ENCODE measurements at regions not wholly inside any gene's neighbourhood (a gene's known extent, or its start where the extent isn't known, plus 50 kb on each side); places are given as distances from the start of the nearest gene placed in this dataset.
"Not testable (repeated sequence)": the region's sequence is repeated elsewhere in the genome, so short reads cannot be mapped to it uniquely, and the experiment has no call there.

DNA sequence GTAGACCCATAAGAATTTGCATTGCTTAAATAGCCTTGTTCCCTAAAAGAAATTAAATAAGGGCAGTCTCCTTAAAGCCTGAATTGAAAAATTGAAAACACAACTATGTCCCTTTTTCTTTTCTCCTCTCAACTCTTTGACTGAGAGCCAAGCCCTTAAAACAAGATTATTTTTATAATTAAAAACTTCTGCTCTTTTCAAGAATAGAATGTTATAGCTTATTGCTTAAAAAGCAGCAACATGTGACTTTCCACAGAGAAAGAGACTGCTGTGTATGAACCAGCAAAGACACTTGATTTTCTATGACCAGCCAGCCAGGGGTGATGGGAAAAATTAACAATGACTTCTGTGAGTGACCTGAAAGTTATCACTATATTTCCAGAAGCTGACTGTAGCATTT, 295.2 kb upstream of the CELF2 start:
- no peaks in the 10 kb centered on the region for H3K27me3 Mint-ChIP-seq (ENCODE audit: low read depth)
- no peak overlapping the region for H3K27ac Mint-ChIP-seq
- DNase-seq (no peak), ATAC-seq (replicated peaks in 1 of 2) (no peak)
- no peaks in the 10 kb centered on the region for H3K36me3 Mint-ChIP-seq (ENCODE audit: insufficient read depth in 2 of 2)
- H3K9me3 Mint-ChIP-seq: no peaks in the 10 kb centered on the region
- H3K4me3 Mint-ChIP-seq: no peak overlapping the region
- H3K4me1 Mint-ChIP-seq (ENCODE audit: low read depth): no peaks in the 10 kb centered on the region

DNA sequence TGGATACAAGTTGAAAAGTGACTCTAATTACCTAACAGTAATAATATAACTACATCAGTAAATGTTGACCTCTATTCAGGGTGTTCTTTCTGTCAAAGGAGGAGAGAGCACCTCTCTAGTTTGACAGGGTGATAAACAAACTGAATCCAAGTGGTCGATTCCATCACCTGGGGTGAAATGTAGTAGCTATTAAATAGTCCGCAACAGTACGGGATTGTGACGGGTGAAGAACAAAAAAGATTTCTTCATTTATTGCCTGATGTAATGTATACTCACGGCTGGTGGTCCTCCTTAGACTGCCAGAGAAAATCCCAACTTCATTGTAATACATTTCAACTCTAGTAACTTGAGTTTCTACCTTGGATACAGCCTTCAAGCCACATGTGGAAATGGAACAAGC, 292.5 kb upstream of the CELF2 start:
- ATAC-seq (replicated peaks in 1 of 2) (no peak), DNase-seq (no peak)
- Mint-ChIP-seq H3K36me3 (ENCODE audit: insufficient read depth in 2 of 2) (no peaks in the 10 kb centered on the region), H3K27ac (no peak overlapping the region), H3K4me3 (no peak overlapping the region), H3K27me3 (ENCODE audit: low read depth) (no peaks in the 10 kb centered on the region), H3K9me3 (no peaks in the 10 kb centered on the region), H3K4me1 (ENCODE audit: low read depth) (no peaks in the 10 kb centered on the region)

DNA sequence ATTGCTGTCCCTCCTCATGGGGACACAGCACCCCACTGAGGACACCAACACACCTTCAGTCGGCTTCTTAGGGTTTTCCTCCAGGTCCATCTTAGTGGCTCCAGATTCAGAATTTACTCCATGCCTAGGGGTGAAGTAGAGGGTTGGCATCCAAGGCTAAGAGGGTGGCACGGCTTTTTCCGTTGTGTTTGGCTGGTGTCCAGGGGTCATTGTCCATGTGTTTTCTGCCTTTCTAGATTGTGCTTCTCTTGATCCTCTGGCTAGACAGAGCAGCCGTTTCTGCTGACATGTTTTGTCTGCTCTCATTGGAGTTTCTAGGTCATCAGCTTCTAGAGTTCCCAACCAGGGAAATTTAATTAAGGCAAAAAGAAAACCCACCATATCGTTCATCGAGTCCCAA, 291.6 kb upstream of the CELF2 start:
- no peak overlapping the region for H3K4me3 Mint-ChIP-seq
- no peak for DNase-seq

DNA sequence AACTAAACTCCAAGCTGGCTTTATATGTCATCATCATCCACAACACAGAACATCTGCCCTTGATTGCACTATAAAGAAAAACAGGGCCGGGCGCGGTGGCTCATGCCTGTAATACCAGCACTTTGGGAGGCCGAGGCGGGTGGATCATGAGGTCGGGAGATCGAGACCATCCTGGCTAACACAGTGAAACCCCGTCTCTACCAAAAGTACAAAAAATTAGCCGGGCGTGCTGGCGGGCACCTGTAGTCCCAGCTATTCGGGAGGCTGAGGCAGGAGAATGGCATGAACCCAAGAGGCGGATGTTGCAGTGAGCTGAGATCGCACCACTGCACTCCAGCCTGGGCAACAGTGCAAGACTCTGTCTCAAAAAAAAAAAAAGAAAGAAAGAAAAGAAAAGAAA, 290.3 kb upstream of the CELF2 start:
- not testable (repeated sequence) for H3K4me1 Mint-ChIP-seq (ENCODE audit: low read depth); H3K36me3 Mint-ChIP-seq (ENCODE audit: insufficient read depth in 2 of 2); H3K27ac Mint-ChIP-seq; H3K9me3 Mint-ChIP-seq; H3K27me3 Mint-ChIP-seq (ENCODE audit: low read depth); H3K4me3 Mint-ChIP-seq; ATAC-seq (replicated peaks in 1 of 2); DNase-seq

More for the DNA sequence above, 291.6 kb upstream of the CELF2 start:
- Mint-ChIP-seq H3K27me3 (ENCODE audit: low read depth) (no peaks in the 10 kb centered on the region), H3K27ac (no peak overlapping the region), H3K36me3 (ENCODE audit: insufficient read depth in 2 of 2) (no peaks in the 10 kb centered on the region), H3K9me3 (no peaks in the 10 kb centered on the region), H3K4me1 (ENCODE audit: low read depth) (no peaks in the 10 kb centered on the region)
- ATAC-seq (replicated peaks in 1 of 2): no peak

DNA sequence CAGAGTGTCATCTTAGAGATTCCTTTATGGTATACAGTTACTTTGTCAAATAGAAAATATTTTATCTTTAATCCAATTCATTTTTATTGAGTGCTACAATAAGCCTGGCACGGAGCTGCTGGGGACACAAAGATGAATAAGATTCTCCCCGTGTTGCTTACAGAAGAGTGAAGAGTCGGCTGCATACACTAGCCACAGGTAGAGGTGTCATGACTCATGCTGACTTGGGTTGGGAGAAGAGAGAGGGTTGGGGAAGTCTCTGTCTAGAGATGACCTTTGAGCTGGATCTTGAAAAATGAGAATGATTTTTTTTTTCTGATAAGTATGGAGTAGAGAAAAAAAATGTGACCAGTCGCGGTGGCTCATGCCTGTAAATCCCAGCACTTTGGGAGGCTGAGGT, 289.9 kb upstream of the CELF2 start:
- ATAC-seq (replicated peaks in 1 of 2): no peak
- Mint-ChIP-seq H3K9me3 (no peaks in the 10 kb centered on the region), H3K4me3 (no peak overlapping the region), H3K36me3 (ENCODE audit: insufficient read depth in 2 of 2) (no peaks in the 10 kb centered on the region), H3K27me3 (ENCODE audit: low read depth) (no peaks in the 10 kb centered on the region), H3K27ac (no peak overlapping the region), H3K4me1 (ENCODE audit: low read depth) (no peaks in the 10 kb centered on the region)
- DNase-seq: no peak

DNA sequence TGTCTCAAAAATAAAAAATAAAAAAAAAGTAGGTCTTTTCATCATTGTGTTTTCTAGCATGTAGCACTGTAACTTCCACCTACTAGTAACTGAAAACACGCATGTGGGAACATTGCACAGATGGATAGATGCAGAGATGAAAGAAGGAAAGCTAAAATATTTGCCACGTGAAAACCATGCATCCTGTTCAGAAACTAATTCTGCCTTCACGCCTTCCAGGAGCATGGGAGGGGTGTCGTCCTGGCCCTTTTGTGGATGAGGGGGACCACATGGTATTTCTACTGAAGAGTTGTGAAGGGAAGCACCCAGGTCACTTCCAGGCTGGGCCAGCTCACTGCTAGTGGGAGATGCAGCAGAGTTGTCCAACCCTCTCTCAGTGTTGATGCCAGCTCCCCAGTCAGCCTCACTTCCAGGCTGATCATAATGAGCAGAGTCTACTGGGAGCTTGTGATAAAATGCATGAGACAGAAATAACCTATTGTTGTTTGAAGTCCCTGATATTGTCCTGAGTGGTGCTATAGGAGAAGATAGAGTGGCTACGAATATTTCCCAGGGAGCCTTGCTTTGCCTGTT, 287.1 kb upstream of the CELF2 start:
- no peaks in the 10 kb centered on the region for H3K9me3 Mint-ChIP-seq
- no peaks in the 10 kb centered on the region for H3K27me3 Mint-ChIP-seq (ENCODE audit: low read depth)
- H3K27ac Mint-ChIP-seq: no peak overlapping the region
- DNase-seq (no peak), ATAC-seq (replicated peaks in 1 of 2) (no peak)
- H3K4me1 Mint-ChIP-seq (ENCODE audit: low read depth): no peaks in the 10 kb centered on the region
- H3K4me3 Mint-ChIP-seq: no peak overlapping the region
- no peaks in the 10 kb centered on the region for H3K36me3 Mint-ChIP-seq (ENCODE audit: insufficient read depth in 2 of 2)

DNA sequence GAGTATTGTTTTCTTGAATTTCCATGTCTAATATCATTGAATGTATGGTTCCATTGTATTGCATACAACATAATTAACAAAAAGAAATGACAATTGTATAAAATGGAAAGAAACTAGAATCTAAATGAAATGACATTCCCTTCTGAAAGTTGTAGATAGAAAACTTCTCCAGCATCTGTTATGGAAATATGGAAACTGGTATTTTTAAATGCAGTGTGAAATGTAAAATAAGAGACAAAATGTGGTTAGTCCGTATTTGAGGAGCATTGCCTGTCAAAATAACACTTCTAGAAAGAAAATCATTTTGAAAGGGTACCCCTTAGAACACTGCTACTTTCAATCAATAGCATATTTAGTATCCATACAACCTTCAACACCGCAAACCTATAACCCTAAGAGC, 286.3 kb upstream of the CELF2 start:
- Mint-ChIP-seq H3K4me3 (no peak overlapping the region), H3K4me1 (ENCODE audit: low read depth) (no peaks in the 10 kb centered on the region), H3K27me3 (ENCODE audit: low read depth) (no peaks in the 10 kb centered on the region), H3K36me3 (ENCODE audit: insufficient read depth in 2 of 2) (no peaks in the 10 kb centered on the region), H3K27ac (no peak overlapping the region), H3K9me3 (no peaks in the 10 kb centered on the region)
- ATAC-seq (replicated peaks in 1 of 2): no peak
- DNase-seq: no peak

DNA sequence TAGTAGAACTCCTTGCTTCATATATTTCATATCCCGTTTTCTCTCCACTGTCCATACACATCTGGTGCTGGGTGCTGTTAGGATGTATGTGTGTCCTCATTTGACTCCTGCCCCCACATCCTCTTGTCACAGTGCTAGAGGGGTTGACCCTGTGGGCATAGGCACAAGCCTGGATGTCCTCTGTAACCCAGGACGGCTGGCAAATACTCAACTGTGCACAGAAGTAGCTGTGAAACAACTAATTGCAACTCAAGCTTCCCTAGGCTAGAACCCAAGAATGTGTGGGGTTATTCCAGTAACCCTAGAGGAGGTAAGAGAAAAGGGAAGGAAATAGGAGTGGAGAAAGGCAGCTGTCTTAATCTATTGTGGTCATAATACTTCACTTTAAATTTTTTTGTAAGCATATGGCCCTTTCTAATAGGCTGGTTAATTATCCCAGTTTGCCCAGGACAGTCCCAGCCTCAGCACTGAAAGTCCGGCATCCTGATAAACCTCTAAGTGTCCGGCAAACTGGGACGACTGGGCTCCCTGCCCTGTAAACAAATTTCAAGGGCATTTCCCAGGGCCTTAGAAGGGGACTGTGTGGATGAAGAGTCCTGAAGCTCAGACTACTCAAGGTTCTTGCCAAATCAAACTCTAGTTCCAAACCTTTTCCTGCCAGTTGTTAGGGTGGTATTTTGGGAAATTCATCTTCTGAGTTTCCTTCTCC, 283.2 kb upstream of the CELF2 start:
- no peaks in the 10 kb centered on the region for H3K9me3 Mint-ChIP-seq
- no peak for ATAC-seq (replicated peaks in 1 of 2)
- H3K4me3 Mint-ChIP-seq: no peak overlapping the region
- no peak overlapping the region for H3K27ac Mint-ChIP-seq
- no peak for DNase-seq
- H3K36me3 Mint-ChIP-seq (ENCODE audit: insufficient read depth in 2 of 2): no peaks in the 10 kb centered on the region
- no peaks in the 10 kb centered on the region for H3K4me1 Mint-ChIP-seq (ENCODE audit: low read depth)
- H3K27me3 Mint-ChIP-seq (ENCODE audit: low read depth): no peaks in the 10 kb centered on the region

DNA sequence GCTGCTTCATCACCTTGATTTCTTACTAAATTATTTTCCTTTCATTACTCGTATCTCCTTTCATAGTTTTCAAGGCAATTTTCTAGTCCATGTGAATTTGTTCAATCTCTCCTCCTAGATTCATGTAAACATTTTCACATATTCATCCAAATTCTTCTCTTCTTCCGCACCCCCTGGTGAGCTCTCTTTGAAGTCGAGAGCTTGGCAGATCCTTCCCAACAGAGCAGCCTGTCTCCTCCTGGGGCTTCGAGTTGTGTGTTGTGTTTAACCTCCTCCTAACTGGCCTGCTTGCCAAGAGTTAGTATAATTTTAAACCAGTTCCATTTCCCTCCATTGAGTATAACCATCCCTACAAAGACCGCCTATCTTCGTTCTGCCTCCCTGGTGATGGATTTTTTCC, 272.4 kb upstream of the CELF2 start:
- DNase-seq: no peak
- no peak for ATAC-seq (replicated peaks in 1 of 2)
- peaks cover 4 to 5% of the 10 kb centered on the region in 2 donors for H3K36me3 Mint-ChIP-seq (ENCODE audit: insufficient read depth in 2 of 2)
- peaks cover 26% of the 10 kb centered on the region for H3K27me3 Mint-ChIP-seq (ENCODE audit: low read depth)
- no peak overlapping the region for H3K27ac Mint-ChIP-seq
- no peak overlapping the region for H3K4me3 Mint-ChIP-seq
- H3K4me1 Mint-ChIP-seq (ENCODE audit: low read depth): no peaks in the 10 kb centered on the region
- peaks cover 6% of the 10 kb centered on the region in 2 donors for H3K9me3 Mint-ChIP-seq

DNA sequence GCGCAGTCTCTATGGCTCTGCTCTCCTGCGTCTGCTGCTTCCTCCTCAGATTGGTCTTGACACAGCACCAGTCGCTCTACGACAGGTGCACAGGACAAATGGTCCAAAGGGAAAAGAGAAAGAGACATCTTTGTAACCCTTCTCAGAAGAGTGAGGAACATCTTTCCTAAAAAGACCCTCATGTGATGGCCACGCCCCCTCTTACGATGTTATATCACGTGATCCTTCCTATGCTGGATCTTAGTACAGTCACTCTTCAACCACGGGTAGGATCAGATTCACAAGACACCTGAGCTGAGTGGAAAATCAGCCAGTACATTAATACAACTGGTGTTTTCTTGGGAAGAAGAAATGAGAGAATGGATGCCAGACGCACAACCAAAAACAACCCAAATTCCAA, 262.2 kb upstream of the CELF2 start:
- no peaks in the 10 kb centered on the region for H3K36me3 Mint-ChIP-seq (ENCODE audit: insufficient read depth in 2 of 2)
- H3K27me3 Mint-ChIP-seq (ENCODE audit: low read depth): no peaks in the 10 kb centered on the region
- DNase-seq: no peak
- H3K4me3 Mint-ChIP-seq: no peak overlapping the region
- H3K4me1 Mint-ChIP-seq (ENCODE audit: low read depth): no peaks in the 10 kb centered on the region
- no peak overlapping the region for H3K27ac Mint-ChIP-seq
- no peak for ATAC-seq (replicated peaks in 1 of 2)
- no peaks in the 10 kb centered on the region for H3K9me3 Mint-ChIP-seq

DNA sequence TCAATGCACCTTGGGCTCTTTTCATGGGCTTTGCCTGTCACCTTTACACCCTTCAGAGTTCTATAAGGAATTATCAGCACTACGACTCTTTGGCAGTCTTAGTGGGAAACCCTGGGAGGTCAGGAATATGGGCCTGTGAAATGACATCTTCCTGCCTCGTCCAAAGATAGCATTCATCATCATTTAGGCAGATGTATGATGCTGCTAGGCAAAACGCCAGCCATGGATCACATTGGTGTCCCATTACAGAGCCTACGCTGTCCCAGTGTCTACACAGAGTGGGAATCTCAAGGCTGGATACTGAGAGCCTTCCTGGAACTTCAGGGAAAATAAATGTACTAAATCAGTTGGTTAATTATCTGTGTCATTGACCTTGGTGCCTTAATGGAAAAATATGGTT, 259.4 kb upstream of the CELF2 start:
- Mint-ChIP-seq H3K27me3 (ENCODE audit: low read depth) (peaks cover 9% of the 10 kb centered on the region), H3K4me1 (ENCODE audit: low read depth) (no peaks in the 10 kb centered on the region), H3K27ac (no peak overlapping the region), H3K9me3 (no peaks in the 10 kb centered on the region), H3K4me3 (no peak overlapping the region), H3K36me3 (ENCODE audit: insufficient read depth in 2 of 2) (no peaks in the 10 kb centered on the region)
- no peak for DNase-seq
- ATAC-seq (replicated peaks in 1 of 2): no peak

DNA sequence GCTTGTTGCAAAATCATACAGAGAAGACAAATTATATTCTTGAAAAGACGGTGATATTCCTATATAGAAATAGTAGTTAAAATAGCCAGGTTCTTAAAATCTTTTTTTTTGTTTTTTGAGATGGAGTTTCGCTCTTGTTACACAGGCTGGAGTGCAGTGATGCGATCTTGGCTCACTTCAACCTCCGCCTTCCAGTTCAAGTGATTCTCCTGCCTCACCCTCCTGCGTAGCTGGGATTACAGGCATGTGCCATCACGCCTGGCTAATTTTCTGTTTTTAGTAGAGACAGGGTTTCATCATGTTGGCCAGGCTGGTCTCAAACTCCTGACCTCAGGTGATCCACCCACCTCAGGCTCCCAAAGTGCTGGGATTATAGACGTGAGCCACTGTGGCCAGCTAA, 257.9 kb upstream of the CELF2 start:
- ATAC-seq (replicated peaks in 1 of 2); H3K4me1 Mint-ChIP-seq (ENCODE audit: low read depth); H3K27ac Mint-ChIP-seq; H3K9me3 Mint-ChIP-seq; H3K36me3 Mint-ChIP-seq (ENCODE audit: insufficient read depth in 2 of 2); DNase-seq; H3K4me3 Mint-ChIP-seq: not testable (repeated sequence)
- H3K27me3 Mint-ChIP-seq (ENCODE audit: low read depth): peaks cover 20% of the 10 kb centered on the region

DNA sequence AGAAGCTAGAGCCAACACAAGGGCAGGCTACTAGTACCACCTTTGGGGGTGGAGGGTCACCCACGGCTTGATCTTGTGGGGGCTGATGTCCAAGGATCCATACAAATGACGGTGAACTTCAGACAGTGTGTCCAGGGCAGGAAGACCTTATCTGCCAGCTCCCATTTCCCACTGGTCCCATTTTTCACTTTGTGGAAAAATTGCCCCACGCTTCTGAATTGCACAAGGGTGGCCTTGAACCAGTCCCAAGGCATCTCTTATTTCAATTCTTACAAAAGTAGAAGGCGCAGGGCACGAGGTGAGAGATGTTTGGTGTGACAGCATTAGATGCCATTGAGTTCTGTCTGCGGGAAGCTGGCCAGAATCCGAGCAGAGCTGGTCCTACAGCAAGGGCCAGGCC, 252.7 kb upstream of the CELF2 start:
- DNase-seq (no peak), ATAC-seq (replicated peaks in 1 of 2) (no peak)
- H3K36me3 Mint-ChIP-seq (ENCODE audit: insufficient read depth in 2 of 2): no peaks in the 10 kb centered on the region
- H3K4me1 Mint-ChIP-seq (ENCODE audit: low read depth): no peaks in the 10 kb centered on the region
- H3K27ac Mint-ChIP-seq: no peak overlapping the region
- no peaks in the 10 kb centered on the region for H3K9me3 Mint-ChIP-seq
- no peak overlapping the region for H3K4me3 Mint-ChIP-seq
- peaks cover 20% of the 10 kb centered on the region for H3K27me3 Mint-ChIP-seq (ENCODE audit: low read depth)

DNA sequence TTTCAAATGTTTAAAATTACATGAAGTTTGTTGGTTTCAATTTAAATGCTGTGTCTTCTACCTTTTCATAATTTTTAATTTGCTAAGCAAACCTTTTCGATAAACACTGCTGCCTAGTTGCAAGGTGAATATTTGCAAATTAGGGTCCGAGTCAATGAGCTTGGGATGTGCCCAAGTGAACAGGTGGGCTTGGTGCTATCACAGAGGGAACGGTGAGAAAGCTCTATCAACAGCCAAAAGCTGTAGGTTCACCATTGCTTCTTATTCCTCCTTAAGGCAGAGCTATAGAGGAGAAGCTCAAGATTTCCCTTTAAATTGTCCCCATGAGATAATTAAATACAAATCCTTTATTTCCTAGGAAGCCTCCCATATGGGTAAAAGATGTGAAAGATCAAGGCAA, 245.3 kb upstream of the CELF2 start:
- Mint-ChIP-seq H3K9me3 (no peaks in the 10 kb centered on the region), H3K27me3 (ENCODE audit: low read depth) (peaks cover 7% of the 10 kb centered on the region), H3K4me3 (no peak overlapping the region), H3K36me3 (ENCODE audit: insufficient read depth in 2 of 2) (no peaks in the 10 kb centered on the region), H3K27ac (no peak overlapping the region), H3K4me1 (ENCODE audit: low read depth) (no peaks in the 10 kb centered on the region)
- no peak for ATAC-seq (replicated peaks in 1 of 2)
- no peak for DNase-seq

All from activated T-cell treated with anti-CD3 and anti-CD28 coated beads, Interleukin-2, amount 50 U/mL, for 72 hours (primary cell).